GOT3 (cell line): ENCODE measurements at regions not wholly inside any gene's neighbourhood (a gene's known extent, or its start where the extent isn't known, plus 50 kb on each side); places are given as distances from the start of the nearest gene placed in this dataset.

ENCODE experiments used
- DNase-seq: peaks from one replicate; lab custom pipeline; 2025; ENCODE audit warnings: mixed read lengths; lab: John Stamatoyannopoulos, UW

- no peak for DNase-seq
Observed at GRCh38 chr10:62873866-62874265, 57.7 kb upstream of the EGR2 start.

GRCh38 chr10:62870866-62871265 lies 54.7 kb upstream of the EGR2 start:
- no peak for DNase-seq

- DNase-seq, result no peak
Observed at GRCh38 chr10:62869958-62870357, 53.8 kb upstream of the EGR2 start.

- DNase-seq, result no peak
Observed at GRCh38 chr10:62866941-62867340, 50.8 kb upstream of the EGR2 start.

- no peak for DNase-seq
Observed at GRCh38 chr10:62866451-62866850, 50.3 kb upstream of the EGR2 start.
